NCI-H1436 treated with DMSO at 0.1 percent for 48 hours (cell line): ENCODE measurements at regions not wholly inside any gene's neighbourhood (a gene's known extent, or its start where the extent isn't known, plus 50 kb on each side); places are given as distances from the start of the nearest gene placed in this dataset.

Source experiments
- DNase-seq: peaks from one replicate; lab custom pipeline; 2025; lab: John Stamatoyannopoulos, UW

DNA sequence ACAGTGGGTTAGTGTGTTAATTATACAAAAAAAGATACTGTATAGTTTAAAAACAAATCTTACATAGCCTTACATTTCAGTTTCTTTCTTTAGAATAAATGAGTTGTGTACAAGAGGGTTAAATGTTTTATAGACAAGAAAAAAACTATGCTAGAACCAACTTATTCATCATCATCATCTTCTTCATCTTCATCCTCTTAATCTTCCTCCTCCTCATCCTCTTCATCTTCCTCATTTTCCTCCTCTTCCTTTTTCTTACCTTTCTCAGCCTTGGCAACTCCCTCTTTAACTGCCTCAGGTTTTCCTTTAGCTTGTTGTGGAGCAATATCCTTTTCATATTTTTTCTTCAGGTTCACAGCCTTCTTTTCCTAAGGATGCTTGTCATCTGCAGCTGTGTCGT is 53.7 kb downstream of the RPS12 start:
- DNase-seq, result no peak

DNA sequence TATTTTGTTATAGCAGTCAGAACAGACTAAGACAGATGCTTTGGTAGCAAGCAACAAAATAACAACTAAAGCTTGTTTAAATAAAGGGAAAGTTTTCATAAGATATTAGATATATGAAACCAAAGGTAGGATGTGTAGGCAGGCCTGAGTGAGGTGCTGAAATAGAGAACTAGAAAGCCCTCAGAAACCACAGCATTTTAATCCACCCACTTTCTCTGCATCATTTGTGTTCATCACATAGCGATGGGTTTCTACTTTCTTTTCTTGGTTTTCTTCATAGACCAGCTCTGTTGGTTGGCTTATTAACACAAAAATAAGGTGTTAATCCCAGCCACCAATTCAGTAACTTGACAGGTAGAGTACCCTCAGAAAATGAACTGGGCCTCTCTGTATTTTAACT is 58.6 kb downstream of the RPS12 start:
- no peak for DNase-seq

DNA sequence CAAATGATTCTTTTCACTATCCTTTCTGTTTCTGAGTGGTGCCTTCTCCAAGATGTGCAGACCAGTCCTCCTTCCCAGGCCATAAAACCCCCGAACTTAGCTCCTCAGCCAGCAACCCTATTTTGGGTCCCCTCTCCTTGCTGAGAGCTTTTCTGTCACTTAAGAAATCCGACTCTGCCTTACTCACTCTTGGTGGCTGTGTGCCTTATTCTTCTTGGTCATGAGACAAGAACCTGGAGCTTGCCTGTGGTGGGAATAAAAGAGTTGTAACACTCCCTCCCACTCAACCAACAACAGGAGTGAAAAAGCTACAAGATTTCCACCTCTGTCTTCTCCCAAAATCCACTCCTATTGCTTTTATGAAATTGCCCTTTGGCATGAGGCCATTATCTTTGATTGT is 62.6 kb downstream of the RPS12 start:
- DNase-seq, result no peak

DNA sequence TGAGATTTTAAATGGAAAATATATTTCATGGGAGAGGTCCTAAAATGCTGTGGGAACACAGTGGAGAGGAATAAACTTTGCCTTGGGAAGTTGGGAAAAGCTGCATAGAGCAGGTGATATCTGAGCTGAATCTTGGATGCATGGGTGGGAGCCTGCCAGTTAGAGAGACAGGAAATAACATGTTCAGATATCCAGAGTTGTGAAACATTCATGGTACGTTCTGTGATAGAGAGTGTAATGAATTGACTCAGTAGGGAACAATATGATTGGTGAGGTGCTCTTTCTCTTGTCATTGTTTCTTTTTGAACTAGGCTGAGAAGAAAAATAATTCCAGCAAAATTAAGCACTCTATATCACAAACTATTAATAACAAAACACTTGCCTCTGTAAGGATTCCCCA is 72.8 kb downstream of the RPS12 start:
- no peak for DNase-seq

DNA sequence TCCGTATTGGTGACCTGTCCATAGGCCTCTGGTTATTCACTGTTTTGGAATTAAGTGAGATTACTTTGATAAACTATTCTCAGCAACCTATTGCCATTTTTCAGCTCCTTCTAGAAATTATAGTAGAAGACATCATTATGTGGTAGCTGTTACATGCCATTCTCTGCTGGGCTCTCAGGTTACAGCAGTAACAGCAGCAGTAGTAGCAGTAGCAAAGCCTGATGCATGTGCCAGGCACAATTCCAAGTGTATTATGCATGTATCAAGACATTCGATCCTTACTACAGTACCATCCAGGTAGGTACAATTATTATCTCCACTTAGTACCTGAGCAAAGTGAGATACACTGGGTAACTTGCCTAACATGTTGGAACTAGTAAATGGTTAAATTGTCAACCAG is 74.3 kb downstream of the RPS12 start:
- DNase-seq, result no peak

DNA sequence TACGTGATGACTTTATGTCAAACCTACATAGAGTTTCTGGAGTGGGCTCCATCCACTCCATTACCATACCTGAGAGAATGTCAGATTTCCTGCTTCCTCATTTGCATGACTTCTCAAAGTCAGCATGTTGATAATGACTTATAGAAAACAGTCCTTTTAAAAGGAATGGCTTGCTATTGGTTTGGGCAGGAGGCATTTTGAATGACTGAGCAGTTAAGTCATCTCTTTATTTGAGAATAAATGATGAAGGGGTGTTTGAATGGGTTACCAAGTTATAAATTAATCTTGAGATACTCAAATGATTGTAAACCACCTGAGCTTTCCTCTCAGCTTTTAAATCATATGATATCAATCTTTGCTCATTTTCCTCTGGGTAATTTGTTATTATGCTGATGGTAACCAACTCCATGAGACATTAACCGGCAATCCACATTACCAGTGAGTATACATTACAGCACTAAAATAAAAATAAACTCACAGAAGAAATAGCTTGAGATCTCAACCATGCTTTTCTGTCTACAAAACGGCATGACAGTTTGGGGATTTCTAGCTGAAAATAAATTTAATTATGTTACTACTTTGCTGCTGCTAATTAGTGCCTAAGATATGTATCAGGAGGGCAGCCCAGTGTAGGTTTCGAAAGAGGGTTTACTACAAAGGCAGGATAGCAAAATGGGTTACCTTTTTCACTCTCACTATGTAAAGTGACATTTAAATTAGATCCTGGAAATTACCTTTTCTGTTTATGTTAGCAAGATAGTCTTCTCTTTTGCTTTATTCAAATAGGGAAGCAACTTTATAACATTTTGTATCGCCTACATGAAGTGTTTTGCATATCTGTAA is 78.8 kb downstream of the RPS12 start:
- no peak for DNase-seq

DNA sequence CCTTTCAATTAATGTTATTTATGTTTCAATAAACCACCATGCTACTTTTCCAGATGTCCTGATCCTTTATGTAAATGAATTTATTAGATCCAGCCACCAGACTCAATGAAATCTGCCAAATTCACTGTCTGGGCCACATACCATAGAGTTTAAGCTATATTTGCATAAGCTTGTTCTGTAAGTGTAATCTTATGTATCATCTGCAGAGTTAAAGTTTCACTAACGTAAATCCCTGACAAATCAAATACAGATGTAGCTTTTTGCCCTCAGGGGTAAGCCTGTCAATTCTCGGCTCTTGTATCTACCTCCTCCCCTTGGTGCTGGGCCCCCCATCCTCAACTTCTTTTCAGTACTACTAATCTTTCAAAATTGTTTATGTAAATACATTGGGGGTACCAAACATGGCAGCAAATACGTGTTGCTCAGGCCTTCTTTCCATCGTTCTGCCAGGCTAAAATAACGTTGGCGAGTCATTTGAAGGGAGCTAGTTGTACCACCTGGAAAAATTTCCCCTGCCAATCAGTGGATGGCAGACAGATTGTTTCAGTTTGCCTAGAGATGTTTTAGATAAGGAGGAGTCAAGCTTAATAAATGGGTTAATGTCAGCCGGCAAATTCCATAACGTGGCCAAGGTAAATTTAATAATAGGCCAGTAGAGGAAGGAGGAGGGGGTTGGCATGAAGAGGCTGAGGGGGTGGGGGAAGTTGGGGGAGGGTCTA is 79.6 kb downstream of the RPS12 start:
- no peak for DNase-seq

DNA sequence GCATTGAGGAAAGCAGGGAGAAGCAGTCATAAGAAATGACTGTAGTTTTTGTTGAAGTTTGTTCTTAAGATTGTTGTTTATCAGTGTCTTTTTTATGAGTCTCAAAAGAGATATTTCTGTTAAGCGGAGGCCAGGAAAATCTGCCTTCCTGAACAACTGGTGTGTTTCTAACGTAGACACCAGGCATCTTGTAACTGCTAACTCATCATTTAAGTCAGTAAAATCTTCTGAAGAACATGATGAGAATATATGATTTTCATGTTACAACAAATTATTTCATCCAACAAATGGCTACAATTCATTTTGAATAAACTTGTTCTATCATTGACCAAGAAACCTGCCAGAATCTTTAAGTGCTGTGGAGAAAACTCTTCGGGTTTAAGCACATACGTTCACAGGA is 84.0 kb downstream of the RPS12 start:
- DNase-seq, result no peak

DNA sequence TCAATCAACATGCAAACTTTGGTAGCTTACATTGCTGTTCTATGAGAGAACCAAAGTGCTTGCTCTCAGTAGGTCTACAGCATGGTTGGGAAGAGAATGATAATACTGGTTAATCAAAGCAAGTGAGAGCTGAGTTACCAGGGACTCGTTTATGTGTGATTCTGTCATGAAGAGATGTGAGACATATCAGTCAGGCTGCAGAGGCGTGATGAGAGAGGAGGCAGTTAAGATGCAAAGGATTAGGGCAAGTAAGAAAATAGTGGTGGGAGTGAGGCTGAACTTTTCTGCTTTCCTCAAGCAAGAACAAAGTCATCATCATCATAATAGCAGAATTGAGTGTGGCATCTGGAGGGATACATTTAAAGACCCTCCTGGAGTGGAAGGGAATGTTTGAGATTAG is 86.5 kb downstream of the RPS12 start:
- no peak for DNase-seq

DNA sequence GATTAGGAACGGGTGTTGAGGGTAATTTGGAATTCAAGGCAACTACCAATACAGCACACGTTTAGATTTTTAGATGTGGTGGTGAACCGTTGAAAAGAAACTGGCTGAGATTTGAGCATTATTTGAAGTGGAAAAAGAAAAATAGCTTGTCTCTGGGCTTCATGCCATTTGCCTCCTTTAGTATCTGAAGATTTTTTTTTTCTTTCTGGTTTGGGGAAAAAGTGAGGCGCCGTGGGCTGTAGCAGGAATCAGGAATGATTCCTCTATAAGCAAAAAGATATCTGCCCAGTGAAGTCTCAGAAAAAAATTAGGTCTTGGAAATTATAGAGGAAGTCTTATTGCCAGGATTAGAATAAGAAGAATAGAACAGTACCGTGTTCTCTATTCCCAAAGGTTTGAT is 88.5 kb downstream of the RPS12 start:
- DNase-seq, result no peak

DNA sequence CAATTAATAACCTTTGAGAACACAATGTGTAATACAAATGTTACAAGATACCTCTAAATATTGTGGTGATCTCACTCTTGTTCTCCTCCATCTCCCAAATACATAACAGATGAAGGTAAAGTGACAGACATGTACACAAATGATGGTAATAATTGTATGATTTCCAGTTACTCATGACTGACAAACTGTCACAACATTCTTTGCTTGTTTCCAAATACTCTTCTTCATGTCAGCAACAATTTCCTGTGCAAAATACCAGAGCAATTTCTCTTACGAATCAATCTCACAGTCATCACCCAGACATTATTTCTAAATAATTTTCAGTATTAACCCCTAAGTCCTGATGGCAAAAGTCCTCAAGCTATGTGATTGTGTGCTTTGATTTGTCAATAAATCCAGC is 92.9 kb downstream of the RPS12 start:
- DNase-seq, result no peak

DNA sequence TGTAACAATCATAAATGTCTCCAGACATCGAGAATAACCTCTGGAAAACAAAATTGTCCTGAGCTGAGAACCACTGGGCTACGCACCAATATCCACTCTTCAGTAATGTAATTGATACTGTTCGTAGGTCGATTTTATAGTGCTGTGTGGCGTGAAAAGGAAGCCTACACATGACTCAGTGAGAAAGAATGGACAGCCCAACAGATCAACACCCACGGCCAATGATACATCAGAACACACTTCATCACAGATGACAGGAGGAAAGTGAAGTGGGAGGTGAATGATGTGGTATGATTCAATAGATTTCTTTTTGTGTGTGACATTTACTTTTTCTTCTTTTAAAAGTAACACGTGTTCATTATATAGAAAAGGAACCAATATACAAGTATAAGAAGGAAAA is 93.5 kb downstream of the RPS12 start:
- DNase-seq, result no peak

DNA sequence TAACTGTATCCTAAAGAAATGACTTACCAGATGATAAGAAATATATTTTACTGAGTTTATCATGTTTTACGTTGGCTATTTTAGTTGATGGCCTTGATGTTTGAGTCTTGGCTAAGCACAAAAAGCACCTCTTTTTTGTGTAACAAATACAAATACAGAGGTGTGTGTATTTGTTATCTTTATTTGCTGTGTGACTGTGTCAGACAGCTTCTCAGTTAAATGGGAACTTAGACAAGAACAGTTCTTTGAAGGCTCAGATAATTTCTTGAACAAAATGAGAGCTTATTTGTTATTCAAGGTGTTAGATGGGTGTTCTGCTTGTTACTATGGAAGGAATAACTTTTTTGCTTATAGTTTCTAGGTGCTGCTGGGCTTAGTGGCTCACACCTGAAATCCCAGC is 95.4 kb downstream of the RPS12 start:
- DNase-seq, result no peak

DNA sequence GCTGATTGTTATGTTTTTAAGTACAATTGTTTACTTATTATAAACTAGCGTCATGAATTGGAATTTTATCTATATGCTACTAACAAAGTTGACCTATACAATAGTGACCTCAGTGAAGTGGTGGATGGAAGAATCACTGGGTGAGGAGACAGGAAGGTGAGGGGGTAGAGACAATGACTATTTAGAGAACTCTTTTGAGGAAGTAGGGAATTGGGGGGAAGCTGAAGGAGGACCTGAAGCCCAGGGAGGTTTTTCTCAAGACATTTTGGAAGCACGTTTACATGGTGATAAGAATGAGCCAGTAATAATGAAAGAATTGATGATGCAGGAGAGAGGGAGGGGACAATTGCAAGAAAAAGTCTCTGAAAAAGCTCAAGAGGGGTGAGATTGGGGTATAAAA is 96.4 kb downstream of the RPS12 start:
- DNase-seq, result no peak

DNA sequence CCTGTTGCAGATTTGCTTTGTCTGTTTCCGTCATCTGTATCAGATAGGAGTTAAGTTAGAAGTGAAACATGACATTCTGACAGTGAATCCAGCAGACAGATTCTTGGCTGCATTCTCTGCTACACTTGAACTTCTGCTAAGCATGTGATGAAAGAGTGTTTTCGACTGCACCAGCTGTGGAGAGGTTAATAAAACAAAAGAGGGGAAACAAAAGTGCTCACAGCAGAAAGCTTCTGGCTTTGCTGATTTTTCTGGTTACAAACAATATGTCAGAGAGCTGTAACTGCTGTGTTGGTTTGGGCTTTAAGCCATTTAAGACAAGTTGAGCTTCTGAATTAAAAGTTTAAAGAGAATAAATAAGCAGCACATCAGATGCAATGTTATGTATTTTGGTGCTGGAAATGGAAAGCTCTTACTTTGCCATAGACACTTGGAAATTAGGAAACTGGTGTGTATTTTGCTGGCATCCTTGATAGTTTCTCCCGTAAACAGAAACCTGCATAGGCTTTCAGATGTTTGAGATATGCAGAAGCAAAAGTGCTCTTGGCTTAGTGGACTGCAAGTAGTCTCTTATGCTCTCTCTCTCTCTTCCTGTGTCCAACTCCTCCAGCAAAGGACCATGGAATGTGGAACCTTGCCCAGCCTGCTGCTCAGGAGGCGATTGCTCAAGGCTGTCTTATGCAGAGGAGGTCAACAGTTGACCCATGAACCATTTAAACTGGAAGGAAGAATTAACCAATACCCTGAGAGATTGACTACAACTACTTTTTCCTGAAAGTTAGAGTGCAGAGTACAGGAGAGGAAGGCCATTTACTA is 104.9 kb downstream of the RPS12 start:
- no peak for DNase-seq

DNA sequence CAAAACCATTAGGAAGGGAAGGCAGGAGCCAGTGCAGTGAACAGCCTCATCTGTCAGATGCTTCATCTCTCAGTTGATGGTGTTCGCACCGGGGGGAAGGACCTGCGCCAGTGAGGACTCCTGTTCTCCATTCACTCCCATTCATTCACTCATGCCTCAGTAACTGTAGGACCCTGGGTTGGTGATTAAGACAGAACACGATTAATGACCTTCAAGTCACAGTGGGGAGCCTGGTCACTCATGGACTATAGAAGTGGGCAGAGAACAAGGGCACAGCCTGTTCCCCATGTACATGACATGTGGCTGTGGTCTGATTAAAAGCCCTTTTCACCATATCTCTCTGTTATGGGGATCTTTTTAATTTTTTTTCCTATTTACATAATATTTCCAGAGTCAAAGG is 113.3 kb downstream of the RPS12 start:
- DNase-seq, result no peak

DNA sequence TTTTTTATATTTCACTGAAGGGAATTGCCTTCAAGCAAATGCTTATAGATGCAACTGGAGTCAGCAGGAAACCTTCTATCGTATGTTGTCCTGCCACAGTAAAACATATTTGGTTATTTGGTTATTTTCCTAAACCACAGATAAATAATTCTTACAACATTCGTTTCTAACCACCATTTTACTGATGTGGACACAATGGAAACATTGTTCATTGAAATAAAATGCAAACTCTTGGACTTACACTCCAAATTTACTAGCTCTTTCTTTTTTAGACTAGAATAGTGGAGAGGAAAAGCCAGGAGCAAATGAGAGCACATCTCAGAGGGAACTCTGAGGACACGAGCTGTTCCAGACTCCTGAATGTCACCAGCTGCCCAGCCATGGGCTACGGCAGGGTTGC is 114.8 kb downstream of the RPS12 start:
- no peak for DNase-seq

DNA sequence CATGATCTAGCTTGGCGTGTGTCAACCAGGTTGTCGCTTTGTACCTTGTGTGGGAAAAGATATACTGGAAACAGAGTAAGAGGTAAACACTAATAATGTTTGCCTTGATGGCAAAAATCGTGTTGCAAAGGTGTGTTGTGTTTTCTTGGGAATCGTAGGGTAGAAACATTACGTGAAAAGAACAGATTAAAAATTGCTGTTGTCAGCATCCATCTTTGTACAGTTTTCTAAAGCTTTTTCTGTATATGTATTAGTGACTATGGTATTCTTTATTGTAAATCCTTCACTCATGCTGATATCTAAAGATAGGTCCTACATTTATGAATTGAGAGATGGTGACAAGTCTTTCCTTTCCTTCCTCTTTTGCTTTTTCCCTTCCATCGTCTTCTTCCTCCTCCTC is 116.9 kb downstream of the RPS12 start:
- DNase-seq, result no peak

DNA sequence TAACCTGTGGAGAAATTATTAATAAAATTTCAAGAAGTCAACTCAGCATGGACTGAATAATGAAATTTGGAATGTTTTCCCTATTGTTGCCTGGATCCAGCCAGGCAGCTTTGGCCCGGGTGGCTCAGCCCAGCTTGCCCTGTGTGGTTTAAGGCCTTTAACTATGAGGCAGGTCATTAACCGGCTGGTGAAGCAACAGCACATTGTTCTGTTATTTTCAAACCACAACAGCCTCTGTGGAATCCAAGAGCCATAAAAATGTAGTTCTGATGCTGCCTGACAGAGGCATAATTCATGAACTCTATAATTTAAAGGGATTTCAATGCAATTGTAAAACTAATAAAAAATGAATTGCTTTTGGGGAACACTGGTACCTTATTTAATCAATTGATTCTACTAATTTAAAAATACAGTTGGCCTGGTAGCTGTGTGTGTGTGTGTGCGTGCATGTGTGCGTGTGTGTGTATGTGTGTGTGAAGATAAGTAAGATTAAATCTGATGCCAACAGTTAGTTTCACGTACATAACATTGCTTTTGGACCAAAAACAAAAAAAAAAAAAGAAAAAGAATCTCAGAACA is 117.7 kb downstream of the RPS12 start:
- no peak for DNase-seq

DNA sequence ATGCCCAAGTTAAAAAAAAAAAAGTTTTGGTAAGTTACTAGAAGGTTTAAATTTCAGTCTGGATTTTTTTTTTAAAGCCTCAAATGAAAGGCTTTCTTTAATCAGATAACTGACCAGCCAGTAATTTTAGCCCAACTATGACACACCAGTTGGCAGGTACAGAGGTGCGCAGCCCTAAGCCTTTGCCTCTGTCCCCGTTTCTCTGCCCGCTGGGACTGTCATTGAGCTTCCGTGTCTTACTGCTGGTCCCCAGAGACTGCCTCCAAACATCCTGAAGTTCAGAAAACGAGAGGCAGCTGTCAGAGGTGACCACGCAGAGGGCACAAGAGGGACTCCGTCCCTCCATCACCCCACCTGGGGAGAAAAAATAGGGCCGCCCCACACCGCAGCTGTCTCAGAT is 118.2 kb downstream of the RPS12 start:
- peak; percentile 56 for DNase-seq

DNA sequence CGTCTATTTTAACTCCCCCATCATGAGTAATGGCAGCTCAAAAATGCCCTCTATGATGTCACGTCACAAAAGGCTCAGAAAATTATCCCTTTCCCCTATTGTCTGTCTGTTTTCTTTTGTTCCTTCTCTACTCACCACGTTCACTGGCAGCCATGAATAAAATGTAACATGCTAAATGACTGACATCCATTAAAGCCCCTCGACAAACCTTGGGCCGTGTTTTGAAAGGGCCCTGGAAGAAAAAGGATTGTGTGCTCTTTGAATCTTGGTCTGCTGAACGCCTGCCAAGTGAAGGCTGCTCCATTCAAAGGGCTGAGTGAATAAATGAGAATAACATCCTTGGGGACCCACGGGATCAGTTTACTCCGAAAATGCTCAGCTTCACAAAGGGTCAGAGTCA is 118.7 kb downstream of the RPS12 start:
- DNase-seq, result peak; percentile 82

DNA sequence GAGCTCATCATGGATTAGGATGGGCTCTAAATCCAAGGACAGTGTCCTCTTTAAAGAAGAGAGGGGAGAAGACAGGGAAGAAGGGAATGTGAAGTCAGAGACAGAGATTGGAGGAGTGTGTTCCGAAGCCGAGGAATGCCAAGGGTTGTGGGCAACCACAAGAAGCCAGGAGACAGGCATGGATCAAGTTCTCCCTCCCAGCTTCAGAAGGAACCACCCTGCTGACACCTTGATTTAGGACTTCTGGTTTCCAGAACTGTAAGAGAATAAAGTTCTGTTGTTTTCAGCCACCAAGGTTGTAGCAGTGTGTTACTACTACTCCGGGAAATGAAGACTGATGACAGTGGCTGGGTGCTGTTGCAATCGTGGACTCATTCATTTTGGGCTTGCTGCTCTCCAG is 120.1 kb downstream of the RPS12 start:
- no peak for DNase-seq

DNA sequence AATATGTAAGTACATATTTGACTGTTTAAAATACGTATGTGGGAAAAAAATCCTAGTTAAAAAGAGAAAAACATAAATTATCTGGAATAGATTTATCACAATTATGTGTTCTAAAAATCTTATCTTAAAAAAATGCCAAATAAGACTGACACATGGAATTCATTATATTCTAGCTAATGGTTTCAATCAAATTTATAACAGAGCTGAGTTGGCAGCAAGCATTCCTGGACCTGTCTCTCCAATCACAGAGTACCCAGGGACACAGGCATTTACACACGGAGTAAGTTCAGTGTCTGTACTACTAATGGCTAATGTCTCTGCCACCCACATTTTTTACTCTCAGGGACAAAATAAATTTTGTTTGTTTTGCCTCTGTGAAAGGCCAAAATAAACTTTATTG is 122.3 kb downstream of the RPS12 start:
- no peak for DNase-seq
